ENCODE measurements at regions not wholly inside any gene's neighbourhood (a gene's known extent, or its start where the extent isn't known, plus 50 kb on each side); places are given as distances from the start of the nearest gene placed in this dataset.

- Mint-ChIP-seq H3K4me3 (no peak overlapping the region), H3K36me3 (ENCODE audit: low read depth) (no peaks in the 10 kb centered on the region), H3K27me3 (peaks cover 6% of the 10 kb centered on the region), H3K9me3 (peaks cover 2% of the 10 kb centered on the region), H3K4me1 (ENCODE audit: low read depth) (no peaks in the 10 kb centered on the region), H3K27ac (no peak overlapping the region)
- intact Hi-C loops (cut with DNase I, micrococcal nuclease): no loop called here
- ChIA-PET POLR2A (no interaction called here), CTCF (no interaction called here)
- Histone ChIP-seq H3K36me3 (ENCODE audit: insufficient read depth, low read length) (no peaks in the 10 kb centered on the region), H3K27ac (ENCODE audit: low read depth in 1 of 2, low read length in 2 of 2) (no peak overlapping the region), H3K4me1 (ENCODE audit: insufficient read depth, low read length) (no peaks in the 10 kb centered on the region), H3K27me3 (ENCODE audit: control insufficient read depth in 1 of 2, insufficient read depth in 2 of 2, low read length in 2 of 2) (peaks cover 0 to under 1% of the 10 kb centered on the region in 2 experiments), H3K9me3 (ENCODE audit: control insufficient read depth in 1 of 2, insufficient read depth in 1 of 2, low read length in 2 of 2) (peaks cover 0 to 5% of the 10 kb centered on the region in 2 experiments), H3K4me3 (ENCODE audit: low read length) (no peak overlapping the region)
- DNase-seq: no peak
- no peak for TF ChIP-seq CTCF (IDR thresholded peaks at IDR 0.05)
- no peak for ATAC-seq (ENCODE audit: poor library complexity)
These were observed 443.2 kb downstream of the MAFB start for GRCh38 chr20:40245829-40246228.

- TF ChIP-seq CTCF (IDR thresholded peaks at IDR 0.05): no peak
- Histone ChIP-seq H3K27ac (ENCODE audit: low read depth in 1 of 2, low read length in 2 of 2) (no peak overlapping the region), H3K4me3 (ENCODE audit: low read length) (no peak overlapping the region), H3K9me3 (ENCODE audit: control insufficient read depth in 1 of 2, insufficient read depth in 1 of 2, low read length in 2 of 2) (peaks cover 0 to 5% of the 10 kb centered on the region in 2 experiments), H3K36me3 (ENCODE audit: insufficient read depth, low read length) (no peaks in the 10 kb centered on the region), H3K4me1 (ENCODE audit: insufficient read depth, low read length) (no peaks in the 10 kb centered on the region), H3K27me3 (ENCODE audit: control insufficient read depth in 1 of 2, insufficient read depth in 2 of 2, low read length in 2 of 2) (peaks cover 0 to 2% of the 10 kb centered on the region in 2 experiments)
- no peak overlapping the region for H3K4me3 Mint-ChIP-seq
- no peaks in the 10 kb centered on the region for H3K4me1 Mint-ChIP-seq (ENCODE audit: low read depth)
- intact Hi-C loops (cut with DNase I, micrococcal nuclease): no loop called here
- no peaks in the 10 kb centered on the region for H3K36me3 Mint-ChIP-seq (ENCODE audit: low read depth)
- CTCF ChIA-PET: no interaction called here
- H3K27me3 Mint-ChIP-seq: peaks cover 6% of the 10 kb centered on the region
- no peak overlapping the region for H3K27ac Mint-ChIP-seq
- H3K9me3 Mint-ChIP-seq: no peaks in the 10 kb centered on the region
- no peak for ATAC-seq (ENCODE audit: poor library complexity)
- POLR2A ChIA-PET: no interaction called here
- DNase-seq: no peak
These were observed 444.8 kb downstream of the MAFB start for GRCh38 chr20:40244286-40244685.

DNA sequence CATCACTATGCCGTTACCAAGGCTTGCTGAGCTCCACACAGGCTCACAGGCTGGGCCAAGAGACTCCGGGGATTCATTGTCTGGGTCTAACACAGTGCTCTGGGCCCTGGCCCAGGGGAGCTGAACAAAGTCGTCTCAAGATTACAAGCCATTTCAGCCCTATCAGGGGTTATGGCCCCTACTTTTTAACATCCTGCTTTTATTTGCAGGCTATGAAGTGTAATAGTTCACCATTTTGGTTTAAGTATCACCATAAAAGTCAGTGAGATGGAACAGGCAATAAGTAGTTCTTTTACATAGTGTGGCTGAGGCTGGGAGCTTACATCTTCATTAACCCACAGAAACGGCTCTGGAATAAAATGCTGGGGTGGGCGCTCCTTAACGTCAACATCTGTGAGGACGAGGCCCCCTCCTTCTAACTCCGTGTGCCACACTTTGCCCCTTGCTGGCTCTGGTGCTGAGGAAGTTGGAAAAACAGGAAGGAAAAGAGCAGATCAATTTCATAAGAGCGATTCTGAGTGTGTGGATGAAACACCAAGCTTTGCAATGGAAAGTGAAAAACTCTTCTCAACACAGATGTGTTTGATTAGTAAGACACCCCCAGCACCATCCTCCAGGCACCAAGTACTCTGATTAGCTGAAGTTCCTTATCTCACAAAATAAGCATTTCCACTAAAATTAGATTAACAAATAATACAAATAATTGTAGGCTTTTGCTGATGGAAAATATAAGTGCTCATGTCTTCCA is 447.3 kb downstream of the MAFB start:
- Histone ChIP-seq H3K27me3 (ENCODE audit: control insufficient read depth in 1 of 2, insufficient read depth in 2 of 2, low read length in 2 of 2) (peaks cover 0 to 2% of the 10 kb centered on the region in 2 experiments), H3K27ac (ENCODE audit: low read depth in 1 of 2, low read length in 2 of 2) (no peak overlapping the region), H3K4me1 (ENCODE audit: insufficient read depth, low read length) (no peaks in the 10 kb centered on the region), H3K36me3 (ENCODE audit: insufficient read depth, low read length) (no peaks in the 10 kb centered on the region), H3K4me3 (ENCODE audit: low read length) (no peak overlapping the region), H3K9me3 (ENCODE audit: control insufficient read depth in 1 of 2, insufficient read depth in 1 of 2, low read length in 2 of 2) (no peaks in the 10 kb centered on the region)
- no peak for ATAC-seq (ENCODE audit: poor library complexity)
- no peaks in the 10 kb centered on the region for H3K9me3 Mint-ChIP-seq
- intact Hi-C loops (cut with DNase I, micrococcal nuclease): no loop called here
- TF ChIP-seq CTCF (IDR thresholded peaks at IDR 0.05): no peak
- H3K4me1 Mint-ChIP-seq (ENCODE audit: low read depth): no peaks in the 10 kb centered on the region
- no peak overlapping the region for H3K27ac Mint-ChIP-seq
- no peaks in the 10 kb centered on the region for H3K36me3 Mint-ChIP-seq (ENCODE audit: low read depth)
- peaks cover 6% of the 10 kb centered on the region for H3K27me3 Mint-ChIP-seq
- no peak overlapping the region for H3K4me3 Mint-ChIP-seq
- CTCF ChIA-PET: no interaction called here
- no peak for DNase-seq
- POLR2A ChIA-PET: no interaction called here
